ENCODE measurements at regions not wholly inside any gene's neighbourhood (a gene's known extent, or its start where the extent isn't known, plus 50 kb on each side); places are given as distances from the start of the nearest gene placed in this dataset.

DNA sequence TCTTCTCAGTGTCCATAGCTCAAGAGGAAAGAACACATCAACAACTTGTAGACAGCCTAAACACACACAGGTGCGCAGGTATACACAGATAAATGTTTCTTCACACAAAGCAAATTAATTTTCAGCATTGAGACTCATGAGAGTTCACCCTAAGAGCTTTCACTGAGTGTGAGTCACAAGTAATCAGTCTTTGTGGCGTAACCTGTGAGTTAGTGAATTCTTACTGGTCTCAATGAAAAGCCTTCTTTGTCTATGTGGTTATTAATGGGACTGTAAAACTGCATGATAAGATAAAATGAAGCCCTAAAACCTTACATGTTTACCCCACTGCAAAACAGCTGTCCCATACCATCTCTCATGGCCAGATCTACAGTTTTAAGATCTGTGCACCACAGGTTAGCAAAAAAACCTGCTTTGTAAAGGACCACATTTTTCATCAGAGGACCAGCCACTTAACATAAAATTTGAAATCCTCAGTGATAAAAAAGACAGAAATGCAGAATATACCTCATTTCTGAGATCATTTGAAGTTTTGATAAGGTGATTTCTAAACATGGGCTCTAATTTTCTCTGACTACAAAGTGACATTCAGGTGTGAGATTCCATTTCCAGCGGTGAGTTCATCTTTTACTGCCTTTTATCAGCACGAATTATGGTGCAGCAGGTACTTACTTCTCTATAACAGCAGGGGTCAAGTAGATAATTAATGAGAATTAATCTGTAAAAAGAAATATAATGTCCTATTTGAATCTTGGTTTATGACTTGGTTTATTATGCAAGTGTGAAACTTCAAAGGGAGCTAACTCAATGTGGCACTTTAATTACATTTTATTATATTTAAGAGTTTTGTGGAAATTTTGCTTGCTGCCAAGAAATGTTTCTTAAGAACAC lies 335.7 kb upstream of the PIK3R1 start:
- Histone ChIP-seq H2BK120ac (ENCODE audit: low read depth, low read length) (no peak overlapping the region), H3K23ac (ENCODE audit: low read depth, low read length, poor library complexity) (no peak overlapping the region), H3K4me1 (ENCODE audit: control insufficient read depth in 2 of 2, insufficient read depth in 1 of 2, low read depth in 1 of 2, low read length in 2 of 2) (no peaks in the 10 kb centered on the region), H2BK12ac (ENCODE audit: low read length) (no peak overlapping the region), H3K27ac (replicated peaks; ENCODE audit: low read length) (no peak overlapping the region), H2BK15ac (ENCODE audit: low read length) (no peak overlapping the region), H3K9me3 (replicated peaks in 1 of 2; ENCODE audit: control insufficient read depth in 2 of 2, insufficient read depth in 1 of 2, low read depth in 1 of 2, low read length in 2 of 2) (no peaks in the 10 kb centered on the region), H3K9ac (ENCODE audit: low read depth, low read length, poor library complexity) (no peak overlapping the region), H4K91ac (ENCODE audit: low read depth, low read length, poor library complexity) (no peak overlapping the region), H3K18ac (ENCODE audit: low read length) (no peak overlapping the region), H2AFZ (ENCODE audit: low read length) (no peak overlapping the region), H3K14ac (ENCODE audit: low read length) (no peak overlapping the region), H2AK5ac (ENCODE audit: low read depth, low read length) (no peak overlapping the region), H3K4me2 (ENCODE audit: insufficient read depth, low read length, poor library complexity, severe bottlenecking) (no peak overlapping the region), H3K79me1 (ENCODE audit: low read depth, low read length) (no peaks in the 10 kb centered on the region), H3K36me3 (replicated peaks in 1 of 2; ENCODE audit: control insufficient read depth in 2 of 2, insufficient read depth in 2 of 2, low read length in 2 of 2) (no peaks in the 10 kb centered on the region), H3K4ac (ENCODE audit: low read length) (no peak overlapping the region), H2BK5ac (ENCODE audit: low read length) (no peak overlapping the region), H3K4me3 (ENCODE audit: low read length in 2 of 2) (no peak overlapping the region), H3K27me3 (ENCODE audit: control insufficient read depth in 3 of 3, insufficient read depth in 3 of 3, low read depth in 1 of 3, low read length in 3 of 3) (no peaks in the 10 kb centered on the region), H4K8ac (ENCODE audit: low read depth, low read length) (no peak overlapping the region)
- no peak for DNase-seq (ENCODE audit: low spot score)
- no CpG with 5 or more reads among the region's 4 CpGs for WGBS, 2 donors (ENCODE audit: extremely low coverage in 2 of 2, insufficient read length in 2 of 2, insufficient replicate concordance in 1 of 2)

DNA sequence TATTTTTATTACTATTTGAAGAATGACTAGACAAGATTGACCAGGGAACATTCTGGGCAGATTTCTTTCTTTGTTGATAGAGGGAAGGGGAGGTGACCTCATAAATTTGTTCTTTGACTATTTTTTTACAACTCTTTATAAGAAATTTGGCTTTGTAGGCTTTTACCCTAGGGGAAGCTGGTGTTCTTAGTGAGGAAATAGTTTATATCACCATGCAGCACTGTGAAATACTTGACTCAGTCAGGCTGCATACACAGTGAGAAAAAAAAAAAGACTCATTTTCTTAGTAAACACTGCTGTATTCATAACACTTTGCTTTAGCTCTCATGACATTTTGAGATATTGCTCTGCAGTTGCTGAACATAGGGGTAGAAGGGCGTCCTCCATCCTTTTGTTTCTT lies 336.6 kb upstream of the PIK3R1 start:
- no peak overlapping the region for H3K9ac ChIP-seq (ENCODE audit: low read depth, low read length, poor library complexity)

DNA sequence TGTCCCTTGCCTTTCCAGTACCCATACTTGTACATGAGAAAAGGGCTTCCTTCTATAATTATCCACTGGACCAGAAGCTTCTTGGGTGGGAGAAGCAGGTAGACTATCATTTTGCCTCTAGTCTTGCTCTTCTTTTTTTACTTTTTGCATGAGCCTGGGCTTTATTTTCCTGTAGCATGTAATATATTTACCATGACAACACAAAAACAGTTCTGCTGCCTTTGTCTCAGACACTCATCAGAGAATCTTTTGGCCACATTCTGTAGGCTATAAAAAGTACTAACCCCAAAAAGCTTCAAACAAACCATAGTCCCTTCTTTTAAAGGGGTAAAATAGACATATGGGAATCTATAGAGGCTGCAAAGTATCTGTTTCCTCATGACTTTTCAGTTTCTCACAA lies 339.2 kb upstream of the PIK3R1 start:
- Histone ChIP-seq H3K36me3 (replicated peaks in 1 of 2; ENCODE audit: control insufficient read depth in 2 of 2, insufficient read depth in 2 of 2, low read length in 2 of 2) (no peaks in the 10 kb centered on the region), H4K8ac (ENCODE audit: low read depth, low read length) (no peak overlapping the region), H3K79me1 (ENCODE audit: low read depth, low read length) (no peaks in the 10 kb centered on the region), H3K23ac (ENCODE audit: low read depth, low read length, poor library complexity) (no peak overlapping the region), H3K14ac (ENCODE audit: low read length) (no peak overlapping the region), H4K91ac (ENCODE audit: low read depth, low read length, poor library complexity) (no peak overlapping the region), H2BK120ac (ENCODE audit: low read depth, low read length) (no peak overlapping the region), H3K4me3 (ENCODE audit: low read length in 2 of 2) (no peak overlapping the region), H3K4me2 (ENCODE audit: insufficient read depth, low read length, poor library complexity, severe bottlenecking) (no peak overlapping the region), H2BK15ac (ENCODE audit: low read length) (no peak overlapping the region), H3K27me3 (ENCODE audit: control insufficient read depth in 3 of 3, insufficient read depth in 3 of 3, low read depth in 1 of 3, low read length in 3 of 3) (no peaks in the 10 kb centered on the region), H3K9me3 (replicated peaks in 1 of 2; ENCODE audit: control insufficient read depth in 2 of 2, insufficient read depth in 1 of 2, low read depth in 1 of 2, low read length in 2 of 2) (no peaks in the 10 kb centered on the region), H2AFZ (ENCODE audit: low read length) (no peak overlapping the region), H3K4ac (ENCODE audit: low read length) (no peak overlapping the region), H3K18ac (ENCODE audit: low read length) (no peak overlapping the region), H2BK12ac (ENCODE audit: low read length) (no peak overlapping the region), H3K9ac (ENCODE audit: low read depth, low read length, poor library complexity) (no peak overlapping the region), H2BK5ac (ENCODE audit: low read length) (no peak overlapping the region), H3K4me1 (ENCODE audit: control insufficient read depth in 2 of 2, insufficient read depth in 1 of 2, low read depth in 1 of 2, low read length in 2 of 2) (no peaks in the 10 kb centered on the region), H2AK5ac (ENCODE audit: low read depth, low read length) (no peak overlapping the region), H3K27ac (replicated peaks; ENCODE audit: low read length) (no peak overlapping the region)
- DNase-seq (ENCODE audit: low spot score), result no peak

More for the DNA sequence above, 336.6 kb upstream of the PIK3R1 start:
- Histone ChIP-seq H2AK5ac (ENCODE audit: low read depth, low read length) (no peak overlapping the region), H3K18ac (ENCODE audit: low read length) (no peak overlapping the region), H2BK120ac (ENCODE audit: low read depth, low read length) (no peak overlapping the region), H3K4ac (ENCODE audit: low read length) (no peak overlapping the region), H2BK15ac (ENCODE audit: low read length) (no peak overlapping the region), H3K27me3 (ENCODE audit: control insufficient read depth in 3 of 3, insufficient read depth in 3 of 3, low read depth in 1 of 3, low read length in 3 of 3) (no peaks in the 10 kb centered on the region), H3K4me2 (ENCODE audit: insufficient read depth, low read length, poor library complexity, severe bottlenecking) (no peak overlapping the region), H2BK5ac (ENCODE audit: low read length) (no peak overlapping the region), H3K4me3 (ENCODE audit: low read length in 2 of 2) (no peak overlapping the region), H4K91ac (ENCODE audit: low read depth, low read length, poor library complexity) (no peak overlapping the region), H3K14ac (ENCODE audit: low read length) (no peak overlapping the region), H3K79me1 (ENCODE audit: low read depth, low read length) (no peaks in the 10 kb centered on the region), H3K23ac (ENCODE audit: low read depth, low read length, poor library complexity) (no peak overlapping the region), H3K27ac (replicated peaks; ENCODE audit: low read length) (no peak overlapping the region), H2AFZ (ENCODE audit: low read length) (no peak overlapping the region), H3K36me3 (replicated peaks in 1 of 2; ENCODE audit: control insufficient read depth in 2 of 2, insufficient read depth in 2 of 2, low read length in 2 of 2) (no peaks in the 10 kb centered on the region), H3K4me1 (ENCODE audit: control insufficient read depth in 2 of 2, insufficient read depth in 1 of 2, low read depth in 1 of 2, low read length in 2 of 2) (no peaks in the 10 kb centered on the region), H2BK12ac (ENCODE audit: low read length) (no peak overlapping the region), H4K8ac (ENCODE audit: low read depth, low read length) (no peak overlapping the region), H3K9me3 (replicated peaks in 1 of 2; ENCODE audit: control insufficient read depth in 2 of 2, insufficient read depth in 1 of 2, low read depth in 1 of 2, low read length in 2 of 2) (no peaks in the 10 kb centered on the region)
- DNase-seq (ENCODE audit: low spot score), result no peak
- no CpG with 5 or more reads among the region's 1 CpG for WGBS, 2 donors (ENCODE audit: extremely low coverage in 2 of 2, insufficient read length in 2 of 2, insufficient replicate concordance in 1 of 2)

DNA sequence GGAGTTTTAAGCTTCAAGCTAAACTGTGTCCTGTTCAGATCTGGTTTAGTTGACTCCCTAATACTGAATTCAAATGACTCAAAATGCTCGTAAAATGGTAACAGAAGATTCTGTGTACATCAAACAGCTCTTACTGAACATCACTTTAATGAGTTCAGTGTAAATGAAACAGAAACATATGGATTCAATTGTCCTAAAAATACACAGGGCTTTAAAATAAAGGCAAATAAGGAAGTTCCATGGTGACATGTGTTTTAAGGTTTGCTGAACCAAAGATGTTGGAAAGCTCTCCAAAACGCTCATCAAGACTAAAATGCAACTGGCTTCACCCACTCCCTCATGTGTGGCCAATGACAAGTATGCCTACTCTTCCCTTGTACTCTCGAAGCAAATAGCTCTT lies 340.0 kb upstream of the PIK3R1 start:
- no peak for DNase-seq (ENCODE audit: low spot score)
- no CpG with 5 or more reads among the region's 3 CpGs for WGBS, 2 donors (ENCODE audit: extremely low coverage in 2 of 2, insufficient read length in 2 of 2, insufficient replicate concordance in 1 of 2)
- no peak overlapping the region for H3K9ac ChIP-seq (ENCODE audit: low read depth, low read length, poor library complexity)
- no peak overlapping the region for H2AK5ac ChIP-seq (ENCODE audit: low read depth, low read length)
- no peaks in the 10 kb centered on the region for H3K9me3 ChIP-seq (replicated peaks in 1 of 2; ENCODE audit: control insufficient read depth in 2 of 2, insufficient read depth in 1 of 2, low read depth in 1 of 2, low read length in 2 of 2)
- H3K27ac ChIP-seq (replicated peaks; ENCODE audit: low read length), result no peak overlapping the region
- no peaks in the 10 kb centered on the region for H3K36me3 ChIP-seq (replicated peaks in 1 of 2; ENCODE audit: control insufficient read depth in 2 of 2, insufficient read depth in 2 of 2, low read length in 2 of 2)
- no peaks in the 10 kb centered on the region for H3K27me3 ChIP-seq (ENCODE audit: control insufficient read depth in 3 of 3, insufficient read depth in 3 of 3, low read depth in 1 of 3, low read length in 3 of 3)
- H3K18ac ChIP-seq (ENCODE audit: low read length), result no peak overlapping the region
- no peak overlapping the region for H2BK120ac ChIP-seq (ENCODE audit: low read depth, low read length)
- no peak overlapping the region for H3K14ac ChIP-seq (ENCODE audit: low read length)
- H2BK12ac ChIP-seq (ENCODE audit: low read length), result no peak overlapping the region
- no peak overlapping the region for H4K8ac ChIP-seq (ENCODE audit: low read depth, low read length)
- H3K4ac ChIP-seq (ENCODE audit: low read length), result no peak overlapping the region
- no peak overlapping the region for H3K4me2 ChIP-seq (ENCODE audit: insufficient read depth, low read length, poor library complexity, severe bottlenecking)
- no peak overlapping the region for H3K23ac ChIP-seq (ENCODE audit: low read depth, low read length, poor library complexity)
- no peaks in the 10 kb centered on the region for H3K4me1 ChIP-seq (ENCODE audit: control insufficient read depth in 2 of 2, insufficient read depth in 1 of 2, low read depth in 1 of 2, low read length in 2 of 2)
- no peak overlapping the region for H4K91ac ChIP-seq (ENCODE audit: low read depth, low read length, poor library complexity)
- no peaks in the 10 kb centered on the region for H3K79me1 ChIP-seq (ENCODE audit: low read depth, low read length)
- H2AFZ ChIP-seq (ENCODE audit: low read length), result no peak overlapping the region
- H2BK15ac ChIP-seq (ENCODE audit: low read length), result no peak overlapping the region
- H3K4me3 ChIP-seq (ENCODE audit: low read length in 2 of 2), result no peak overlapping the region
- H2BK5ac ChIP-seq (ENCODE audit: low read length), result no peak overlapping the region
